ENCODE measurements at regions not wholly inside any gene's neighbourhood (a gene's known extent, or its start where the extent isn't known, plus 50 kb on each side); places are given as distances from the start of the nearest gene placed in this dataset.

DNA sequence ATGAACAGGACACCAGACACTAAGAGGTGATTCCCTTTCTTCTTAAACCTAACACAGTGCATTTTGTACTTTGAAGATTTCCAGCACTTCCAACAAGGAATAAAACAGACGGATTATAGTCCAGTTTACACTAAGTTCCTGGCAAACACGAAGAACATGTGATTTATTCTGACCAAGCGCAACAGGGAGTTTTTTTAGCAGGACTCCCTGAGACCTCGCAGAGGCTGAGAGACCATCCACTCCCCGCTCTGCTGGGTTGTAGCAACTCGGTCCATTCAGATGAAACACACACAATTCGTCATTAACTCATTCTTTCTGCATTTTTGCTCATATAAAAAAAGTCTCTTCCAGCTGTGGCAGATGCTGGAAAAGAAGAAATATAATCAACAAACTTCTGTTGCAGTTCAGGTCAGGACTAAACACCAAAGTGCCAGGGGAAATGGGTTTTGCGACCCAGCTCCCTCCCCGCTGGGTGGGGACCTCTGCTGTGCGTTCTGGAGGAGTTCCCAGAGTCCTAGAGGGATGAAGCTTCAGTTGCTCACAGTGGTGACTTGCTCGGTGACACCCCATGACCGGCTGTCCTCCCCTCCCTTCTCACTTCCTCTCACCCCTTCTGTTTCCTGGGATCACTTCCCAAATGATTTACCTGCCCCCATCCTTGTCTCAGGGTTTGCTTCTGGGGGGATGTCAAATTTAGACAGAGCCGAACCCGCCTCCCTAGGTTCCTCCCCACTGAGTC is 52.5 kb downstream of the KCNF1 start:
- no peak for DNase-seq

DNA sequence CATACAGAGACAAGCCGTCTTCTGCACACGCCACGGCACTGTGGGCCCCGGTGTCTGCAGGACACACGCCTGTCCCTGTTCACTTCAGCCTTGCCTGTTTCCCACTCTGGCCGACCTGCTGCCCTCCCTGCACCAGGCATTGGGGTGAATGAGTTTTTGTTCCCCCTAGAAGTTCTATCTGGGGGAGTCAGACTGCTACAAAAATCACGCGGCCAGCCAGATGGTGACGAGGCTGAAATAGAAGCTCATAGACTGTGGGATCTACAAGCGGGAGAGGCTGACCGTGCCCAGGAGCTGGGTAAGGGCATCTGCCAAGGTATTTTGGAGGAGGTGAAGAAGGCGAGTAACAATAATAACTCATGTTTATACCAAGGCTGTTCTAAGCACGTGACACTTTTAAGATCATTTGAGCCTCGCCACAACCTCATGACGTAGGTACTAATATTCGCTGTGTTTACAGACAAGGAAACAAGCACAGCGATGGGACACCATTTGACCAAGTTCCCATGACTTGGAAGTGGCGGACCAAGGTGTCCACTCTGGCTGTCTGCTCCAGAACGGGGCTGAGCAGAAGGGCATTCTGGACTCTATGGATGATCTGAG is 53.6 kb downstream of the KCNF1 start:
- no peak for DNase-seq

DNA sequence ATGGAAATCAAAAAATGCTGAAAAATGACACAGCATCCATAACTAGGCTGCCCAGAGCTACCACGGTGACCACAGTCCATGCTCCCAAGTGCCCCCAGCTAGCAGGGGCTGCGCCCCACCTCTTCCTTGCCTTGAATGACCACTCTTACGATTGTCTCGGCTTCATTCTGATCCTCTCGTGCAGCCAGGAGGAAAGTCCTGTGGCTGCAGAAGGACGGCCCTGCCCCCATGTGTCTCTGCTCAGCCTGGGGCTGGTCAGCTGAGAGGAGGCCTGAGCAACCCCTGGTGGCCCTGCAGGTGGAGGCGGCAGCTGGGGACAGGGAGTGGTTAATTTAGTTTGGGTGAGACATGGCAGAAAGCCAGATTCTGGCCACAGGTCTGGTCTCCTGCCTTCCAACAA is 54.3 kb downstream of the KCNF1 start:
- no peak for DNase-seq

DNA sequence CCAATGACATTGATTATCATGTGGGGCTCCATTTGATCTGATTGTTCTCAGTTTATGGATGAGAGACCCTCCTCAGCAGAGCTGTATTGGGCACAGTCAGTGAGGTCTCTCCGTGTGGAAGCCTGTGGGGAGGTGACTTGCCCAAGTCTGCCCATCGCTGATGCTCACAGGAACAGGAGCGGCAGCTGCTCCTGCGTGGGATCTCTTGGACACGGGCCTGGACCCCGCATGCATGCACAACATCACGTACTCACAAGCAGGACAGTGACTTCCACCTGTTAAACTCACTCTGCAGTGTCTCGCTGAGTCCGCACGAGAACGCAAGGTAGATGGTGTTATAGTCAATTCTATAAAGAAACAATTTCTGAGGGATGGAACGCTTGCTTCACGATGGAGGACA is 55.0 kb downstream of the KCNF1 start:
- DNase-seq = no peak

DNA sequence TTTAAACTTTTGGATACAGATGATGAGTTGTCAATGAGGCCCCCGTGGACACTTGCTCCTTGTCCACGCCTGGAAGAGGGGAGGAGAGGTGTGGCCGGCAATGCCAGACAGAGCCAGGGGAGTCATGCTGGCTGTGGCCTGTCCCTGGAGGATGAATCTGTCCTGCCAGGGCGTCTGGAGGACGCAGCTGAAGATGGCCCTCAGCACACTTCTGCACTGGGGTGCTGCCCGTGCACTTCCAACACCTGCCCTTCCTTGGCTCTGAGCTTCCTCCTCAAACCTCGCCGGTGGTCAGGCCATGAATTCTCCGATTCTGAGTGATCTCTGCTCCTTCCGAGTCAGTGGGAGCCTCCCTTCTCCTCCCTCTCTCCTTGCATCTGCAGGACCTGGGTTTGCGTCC is 56.4 kb downstream of the KCNF1 start:
- no peak for DNase-seq

DNA sequence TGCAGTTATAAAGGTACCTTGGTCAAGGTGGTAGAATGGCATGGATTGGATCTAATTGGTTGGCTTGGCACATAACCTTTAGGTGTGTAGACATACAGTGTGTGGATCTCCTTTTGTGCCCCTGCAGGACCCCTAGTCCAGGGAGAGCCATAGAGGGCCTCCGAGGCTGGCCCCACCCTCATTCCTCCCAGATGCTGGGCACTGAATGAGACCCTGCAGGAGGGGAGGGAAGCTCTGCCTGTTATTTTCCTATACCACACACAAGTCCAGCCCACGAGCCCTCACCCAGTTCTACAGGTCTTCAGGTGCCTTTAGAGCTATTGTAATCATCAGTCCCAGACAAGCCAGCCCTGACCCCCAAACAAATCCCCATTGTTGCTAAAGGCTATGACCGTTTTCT is 58.9 kb downstream of the KCNF1 start:
- no peak for DNase-seq

DNA sequence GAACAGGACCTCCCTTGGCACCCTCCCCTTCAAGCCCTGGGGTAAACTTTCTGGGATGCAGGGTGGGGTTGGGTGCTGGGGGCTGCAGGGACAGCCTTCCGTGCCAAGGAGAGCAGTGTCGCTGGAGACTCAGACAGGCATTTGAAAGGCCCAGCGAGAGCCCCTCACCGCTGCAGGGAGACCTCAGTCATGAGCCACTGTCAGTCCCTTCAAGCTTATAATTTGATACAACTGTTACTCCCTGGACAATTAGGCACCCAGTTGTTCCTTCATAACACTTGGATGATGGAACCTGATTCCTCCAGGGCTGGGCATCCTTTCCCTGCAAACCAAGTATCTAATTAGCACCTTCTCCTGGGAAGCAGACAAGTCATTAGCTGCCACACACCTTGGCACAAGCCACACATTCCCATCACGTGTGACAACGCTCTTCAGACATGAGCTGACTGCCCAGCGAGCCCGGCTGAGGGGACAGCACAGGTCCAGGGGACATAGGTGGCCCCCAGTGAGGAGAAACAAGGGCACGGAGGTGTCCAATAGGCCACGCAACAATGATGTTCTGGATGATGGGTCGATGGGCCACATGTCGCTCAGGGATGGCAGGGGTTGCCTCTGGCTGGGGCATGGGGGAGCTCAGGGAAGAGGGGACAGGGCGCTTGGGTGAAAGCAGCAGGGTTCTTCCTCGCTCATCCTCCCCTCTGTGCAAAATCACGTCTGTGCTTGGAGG is 59.6 kb downstream of the KCNF1 start:
- DNase-seq = no peak

DNA sequence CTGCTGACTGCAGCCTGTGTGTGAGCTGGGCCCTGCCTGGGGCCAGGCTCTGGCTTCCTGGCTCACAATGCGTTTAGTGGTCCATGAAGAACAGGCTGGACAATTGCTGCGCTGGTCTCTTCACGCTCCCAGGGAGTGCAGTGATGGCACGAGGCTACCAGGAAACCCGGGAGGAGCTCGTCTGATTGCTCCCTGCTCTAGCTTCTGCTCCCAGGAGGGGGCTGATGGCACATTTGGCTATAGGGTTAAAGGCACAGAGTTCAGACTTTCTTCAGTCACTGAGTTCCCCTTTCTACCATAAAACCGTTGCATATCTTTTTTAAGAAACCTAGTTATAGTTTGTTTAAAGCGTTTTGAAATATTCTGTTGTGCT is 60.1 kb downstream of the KCNF1 start:
- no peak for DNase-seq

DNA sequence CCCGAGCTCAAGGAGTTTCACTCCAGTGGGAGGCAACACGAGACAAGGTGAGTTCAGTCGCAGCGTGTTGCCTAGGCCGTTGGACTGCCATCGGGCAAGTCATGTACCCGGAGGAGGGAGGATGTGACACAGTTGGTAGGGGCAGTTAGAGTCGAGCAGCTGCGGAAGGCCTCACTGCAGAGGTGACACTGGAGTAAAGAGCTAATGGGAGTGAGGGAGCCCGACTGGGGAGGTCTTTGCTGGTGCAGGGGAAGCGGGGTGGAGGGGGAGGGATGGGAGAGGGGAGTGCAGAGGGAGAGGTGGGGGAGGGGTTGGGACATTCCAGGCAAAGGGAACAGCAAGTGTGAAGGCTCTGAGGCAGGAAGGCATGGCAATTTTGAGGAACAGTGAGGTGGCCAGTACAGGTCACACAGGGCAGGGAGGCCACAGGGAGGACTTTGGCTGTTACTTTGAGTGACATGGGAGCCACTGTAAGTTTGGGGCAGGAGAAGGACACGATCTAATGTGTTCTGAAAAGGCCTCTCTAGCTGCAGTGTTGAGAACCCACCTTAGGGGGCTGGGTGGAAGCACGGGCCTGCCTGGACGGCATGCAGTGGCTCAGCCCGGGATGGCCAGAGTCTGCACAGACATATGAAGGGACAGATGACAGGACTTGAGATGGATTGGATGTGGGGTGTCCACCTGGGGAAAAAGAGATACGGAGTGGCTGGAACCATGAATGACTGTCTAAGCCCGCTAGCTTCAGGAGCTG is 61.1 kb downstream of the KCNF1 start:
- DNase-seq = no peak

DNA sequence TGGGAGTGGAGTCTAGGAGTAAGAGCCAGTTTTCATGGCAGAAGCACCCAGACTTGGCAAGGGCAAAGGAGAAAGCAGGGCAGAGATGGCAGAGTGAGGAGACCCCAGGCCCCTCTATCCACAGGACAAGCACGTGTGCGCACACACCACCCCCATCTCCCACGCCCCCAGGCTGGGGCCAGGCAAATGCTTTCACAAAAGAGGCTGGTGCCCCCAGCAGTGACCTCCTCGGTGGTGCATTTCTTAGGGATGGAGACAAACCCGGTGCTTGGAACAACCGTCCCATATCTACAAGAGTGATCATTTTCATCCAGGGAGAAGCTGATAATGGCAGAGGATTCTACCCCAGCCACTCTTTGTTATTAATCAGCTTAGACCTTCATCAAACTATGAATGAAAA is 62.0 kb downstream of the KCNF1 start:
- no peak for DNase-seq

DNA sequence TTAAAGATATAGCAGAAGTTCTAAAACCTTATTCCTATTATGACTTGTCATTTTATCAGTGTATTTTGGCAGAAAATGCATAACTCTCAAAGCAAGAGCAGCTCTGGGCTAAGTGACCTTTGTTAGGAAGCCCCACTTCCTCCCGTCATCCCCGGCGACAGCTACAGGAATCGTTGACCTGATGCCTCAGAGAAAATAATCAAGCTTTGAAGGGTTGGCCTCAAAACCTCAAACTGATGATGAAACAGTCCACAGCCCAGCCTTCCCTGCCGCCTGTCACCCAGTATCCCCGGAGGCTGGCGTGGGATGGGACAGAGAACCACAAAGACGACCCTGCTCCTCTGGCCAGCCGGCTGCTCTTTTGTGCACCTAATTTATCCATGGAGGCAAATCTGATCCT is 65.3 kb downstream of the KCNF1 start:
- DNase-seq = no peak

DNA sequence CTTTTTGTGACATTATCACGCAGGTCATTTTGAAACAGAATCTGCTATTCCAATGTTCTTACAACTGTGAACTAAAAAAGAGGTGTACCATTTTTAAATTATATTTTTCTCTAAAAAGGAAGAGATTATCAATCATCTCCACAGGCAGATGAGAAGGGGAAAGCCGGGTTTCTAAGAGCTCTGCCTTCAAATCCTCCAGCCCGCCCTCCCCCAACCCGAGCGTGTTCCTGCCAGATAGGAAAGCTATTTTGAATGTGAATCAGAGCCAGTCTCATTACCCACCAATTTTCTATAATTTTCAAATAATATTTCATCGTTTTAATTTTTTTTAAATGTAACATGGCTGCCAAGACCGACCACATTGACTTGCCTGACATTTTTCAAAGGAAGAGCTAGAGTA is 65.9 kb downstream of the KCNF1 start:
- DNase-seq = no peak

DNA sequence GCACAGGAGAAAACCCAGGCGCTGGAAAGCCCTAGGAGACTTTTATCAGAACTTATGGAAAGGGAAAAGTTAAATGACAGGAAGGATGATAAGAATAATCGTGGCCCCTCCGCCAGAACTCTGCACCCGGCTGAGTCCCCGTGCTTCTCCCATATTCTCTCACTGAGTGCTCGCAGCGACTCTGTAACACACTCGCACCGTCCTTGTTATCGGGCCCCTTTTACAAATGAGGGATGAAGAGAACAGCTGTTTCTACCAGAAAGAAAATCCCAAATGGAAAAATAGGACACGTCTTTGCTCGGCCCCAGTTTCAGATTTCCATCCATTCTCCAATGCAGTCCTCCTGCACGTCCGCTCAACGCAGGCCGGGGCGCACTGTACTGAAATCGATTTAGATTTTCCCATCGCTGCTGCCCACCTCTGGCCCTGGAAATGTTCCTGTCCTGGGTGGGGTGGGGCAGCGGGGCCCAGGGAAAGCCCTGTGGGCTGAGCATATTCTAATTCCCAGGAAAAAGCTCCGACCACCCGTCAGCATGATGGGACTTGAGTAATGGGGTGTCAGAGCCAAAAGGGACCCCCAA is 66.4 kb downstream of the KCNF1 start:
- DNase-seq = no peak

DNA sequence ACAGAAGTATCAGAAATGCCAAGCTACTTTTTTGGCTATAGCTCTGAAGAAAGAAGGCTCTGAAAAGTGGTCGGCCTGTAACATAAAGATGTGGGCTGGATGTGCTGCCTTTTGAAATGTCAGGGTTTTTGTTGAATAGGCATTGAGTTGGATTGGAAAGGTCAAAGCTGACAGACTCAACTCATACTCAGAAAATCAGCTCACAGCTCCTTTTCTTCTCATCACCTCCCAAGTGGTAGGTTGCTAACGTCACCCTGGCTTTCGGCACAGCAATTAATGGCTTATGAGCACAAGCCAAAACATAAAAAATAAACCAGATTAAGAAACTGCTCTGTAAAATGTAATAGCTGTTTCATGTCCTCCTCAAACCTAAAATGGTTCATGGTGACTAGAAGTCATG is 68.3 kb downstream of the KCNF1 start:
- DNase-seq = no peak

DNA sequence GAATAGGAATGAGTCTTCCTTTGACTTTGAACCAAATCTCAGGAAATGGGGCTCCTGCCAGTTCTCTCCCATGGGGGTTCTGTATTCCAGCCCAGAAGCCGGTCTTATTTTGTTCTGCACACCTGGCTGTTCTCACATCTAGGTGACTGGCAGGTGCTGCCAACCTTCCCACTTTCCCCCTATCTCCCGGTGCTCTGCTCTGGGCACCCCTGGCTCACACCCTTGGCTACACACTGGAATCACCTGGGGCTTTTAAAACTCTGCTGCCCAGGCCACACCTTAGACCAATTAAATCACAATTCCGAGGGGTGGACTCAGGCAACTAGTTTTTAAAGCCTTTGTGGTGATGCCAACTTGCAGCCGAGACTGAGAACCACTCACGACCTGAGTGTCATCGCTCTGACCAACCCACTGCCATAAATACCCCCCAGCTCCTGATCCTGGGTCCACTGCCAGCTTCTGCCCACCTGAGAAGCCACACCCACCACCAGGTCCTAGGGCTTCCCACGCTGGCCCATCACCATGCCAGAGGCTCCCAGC is 69.2 kb downstream of the KCNF1 start:
- DNase-seq = no peak

DNA sequence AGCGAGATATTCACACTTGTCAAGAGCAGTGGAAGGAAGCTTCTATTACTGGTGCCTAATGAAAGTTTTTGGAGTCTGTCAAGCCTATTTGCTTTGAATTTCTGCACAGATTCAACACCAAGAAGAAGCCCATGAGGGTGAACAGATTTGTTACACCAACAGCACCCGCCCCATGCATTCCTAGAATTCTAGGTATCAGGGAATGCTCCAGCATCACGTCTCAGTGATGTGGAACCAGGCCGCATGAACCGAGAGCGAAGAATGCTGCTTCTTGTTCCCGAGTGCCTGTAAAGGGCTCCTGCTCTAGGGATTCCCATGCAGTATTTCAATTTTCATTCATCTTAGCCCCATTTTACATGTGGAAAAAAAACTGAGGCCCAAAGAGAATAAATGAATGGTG is 69.7 kb downstream of the KCNF1 start:
- no peak for DNase-seq

DNA sequence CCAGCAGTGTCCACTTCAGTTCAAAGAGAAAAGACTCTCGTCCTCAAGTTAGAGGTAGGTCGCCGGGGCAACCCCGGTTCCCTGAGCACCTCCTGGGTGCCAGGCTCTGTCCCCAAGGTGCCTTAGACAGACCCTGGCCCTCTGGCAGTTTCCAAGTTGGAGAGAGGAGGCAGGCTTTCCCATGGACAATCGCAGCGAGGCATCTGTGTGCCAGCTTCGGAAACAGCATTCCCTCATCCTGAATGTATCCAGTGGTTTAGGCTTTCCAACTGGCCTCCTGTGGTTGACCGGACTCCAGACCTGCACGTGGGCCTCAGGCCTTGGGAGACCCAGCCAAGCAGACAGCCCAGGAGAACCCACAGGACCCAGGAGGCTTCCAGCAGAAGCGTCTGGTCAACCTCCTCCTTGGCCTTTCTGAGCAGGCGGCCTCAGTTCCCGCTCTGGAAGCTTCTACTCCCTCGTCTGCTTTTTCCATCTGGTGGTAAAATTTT is 70.3 kb downstream of the KCNF1 start:
- DNase-seq = no peak

DNA sequence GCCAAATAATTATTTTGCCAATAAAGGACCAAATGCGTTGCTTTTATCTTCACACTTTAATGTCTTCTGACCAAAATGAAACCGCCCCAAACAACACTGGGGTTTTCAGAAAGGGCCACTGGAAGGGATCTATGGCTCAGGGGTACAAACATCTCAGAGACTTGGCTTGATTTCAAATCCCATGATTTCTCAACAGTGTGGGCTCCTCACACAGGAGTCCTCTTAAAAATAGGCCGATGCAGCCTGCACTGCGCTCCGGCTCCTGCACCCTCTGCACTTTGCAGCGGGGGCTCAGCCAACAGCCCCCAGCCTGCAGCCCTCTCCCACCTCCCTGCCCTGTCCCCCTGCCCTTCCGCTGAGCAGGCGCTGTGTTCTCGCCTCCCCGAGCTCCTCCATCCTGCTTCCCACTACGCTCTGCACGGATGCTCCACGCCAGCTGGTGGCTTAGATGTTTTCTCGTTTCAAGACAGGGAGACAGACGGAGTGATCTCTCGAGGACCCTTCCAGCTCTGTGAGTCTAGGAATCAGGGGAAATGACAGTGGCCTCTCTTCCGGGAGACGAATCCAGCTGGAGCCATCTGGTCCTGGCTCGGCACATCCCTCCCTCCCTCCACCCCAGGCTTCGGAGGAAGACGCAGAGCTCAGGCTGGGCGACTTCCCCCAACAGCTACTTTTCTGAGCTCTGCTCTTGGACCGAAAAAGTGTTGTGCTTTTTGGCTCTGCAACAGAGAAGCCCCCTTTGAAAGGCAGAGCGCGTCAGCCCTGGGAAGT is 71.4 kb downstream of the KCNF1 start:
- DNase-seq = no peak

DNA sequence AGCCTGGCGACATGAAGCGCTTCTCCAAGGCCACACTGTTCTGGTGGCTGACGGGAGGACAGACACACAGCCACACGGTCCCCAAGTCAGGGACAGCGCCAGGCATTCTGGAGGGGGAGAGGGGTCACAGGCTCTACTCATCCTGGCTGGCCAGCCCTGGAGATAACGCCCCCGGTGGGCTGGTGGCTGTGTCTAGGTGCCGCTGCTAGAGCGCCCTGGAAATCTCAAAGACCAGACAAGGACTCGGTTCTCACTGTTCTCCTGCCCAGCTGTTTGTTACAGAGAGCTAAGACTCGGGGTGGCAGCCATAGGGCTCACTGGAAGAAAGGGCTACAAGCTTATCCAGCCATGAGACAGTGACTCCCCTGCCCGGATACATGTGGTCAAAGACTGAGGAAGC is 72.0 kb downstream of the KCNF1 start:
- DNase-seq = no peak

DNA sequence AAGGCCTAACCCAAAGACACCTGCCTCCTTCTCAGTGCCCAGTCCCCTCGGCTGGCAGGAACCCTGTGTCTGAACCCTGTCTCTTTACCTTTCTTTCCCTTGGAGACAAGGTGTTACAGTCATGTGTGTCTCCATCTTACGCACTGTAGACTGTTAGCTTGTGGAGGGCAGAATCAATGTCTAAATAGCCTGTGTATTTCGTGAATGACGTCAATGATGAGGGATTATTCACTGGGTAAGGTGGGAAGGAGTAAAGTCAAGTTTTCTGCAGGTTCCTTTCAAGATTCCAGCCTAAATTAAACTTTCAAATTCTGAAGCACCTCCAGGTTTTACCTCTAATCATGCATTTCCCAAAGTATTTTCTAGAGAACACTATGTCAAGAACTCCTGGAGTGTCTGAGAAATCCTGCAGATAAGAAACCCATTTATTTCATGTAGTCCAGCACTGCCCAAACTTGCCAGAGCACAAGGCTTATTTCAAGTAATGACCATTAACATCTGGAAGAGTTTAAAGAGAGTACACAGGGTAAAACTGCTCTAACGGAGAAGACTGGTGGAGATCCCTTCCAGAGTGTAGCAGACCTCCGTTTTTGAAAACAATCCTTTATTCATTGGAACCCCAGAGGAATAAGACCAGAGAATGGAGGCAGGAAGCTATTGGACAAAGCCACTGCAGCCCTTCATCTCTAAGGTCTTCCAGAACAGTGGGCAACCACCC is 72.8 kb downstream of the KCNF1 start:
- DNase-seq = no peak

DNA sequence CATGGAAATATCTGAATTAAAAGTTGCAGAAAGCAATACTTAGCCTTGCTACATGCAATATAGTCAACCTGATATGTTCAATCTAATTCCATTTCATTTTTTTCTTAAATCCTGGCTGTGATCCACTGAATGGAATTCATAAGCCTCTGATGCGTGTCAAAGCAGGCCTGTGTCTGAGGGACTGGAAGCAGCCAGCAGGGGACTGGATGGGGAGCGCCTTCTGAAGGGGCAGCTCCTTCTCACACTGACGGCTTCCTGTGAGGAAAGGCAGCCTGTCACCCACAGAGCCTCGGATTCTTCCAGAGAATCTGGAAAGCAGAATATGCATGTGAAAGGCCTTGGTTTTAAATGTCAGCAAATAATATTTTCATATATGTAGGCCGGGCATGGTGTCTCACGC is 73.5 kb downstream of the KCNF1 start:
- DNase-seq = no peak
